ENCODE measurements at regions not wholly inside any gene's neighbourhood (a gene's known extent, or its start where the extent isn't known, plus 50 kb on each side); places are given as distances from the start of the nearest gene placed in this dataset.

DNA sequence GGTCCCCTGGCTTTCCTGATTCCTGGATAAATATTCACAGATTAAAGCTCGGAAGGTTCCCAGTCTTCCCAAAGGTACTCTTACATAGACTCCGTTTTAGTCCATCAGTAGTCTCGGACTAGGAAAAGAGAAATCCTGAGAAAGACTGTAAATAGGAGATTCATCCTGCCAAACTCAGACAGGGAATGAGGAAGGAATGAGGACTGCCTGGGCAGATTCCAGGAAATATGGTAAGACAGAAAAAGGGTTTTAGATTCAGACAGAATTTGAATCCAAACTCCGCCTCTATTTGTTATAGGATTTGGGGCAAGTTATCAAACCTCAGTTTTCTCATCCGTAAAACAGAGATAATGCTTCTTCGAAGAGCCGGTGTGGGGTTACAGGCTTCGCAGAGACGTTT, 77.8 kb upstream of the VGLL4 start:
- no peaks in the 10 kb centered on the region for H3K79me2 ChIP-seq (ENCODE audit: insufficient read depth, low read length)
- peaks cover 28% of the 10 kb centered on the region for H3K4me1 ChIP-seq (ENCODE audit: insufficient read depth, low read length)
- no peaks in the 10 kb centered on the region for H4K20me1 ChIP-seq (ENCODE audit: insufficient read depth, low read length)
- no peaks in the 10 kb centered on the region for H3K36me3 ChIP-seq (ENCODE audit: insufficient read depth, low read length)
- no peak for DNase-seq
- H2AFZ ChIP-seq (ENCODE audit: low read depth, low read length): no peak overlapping the region
- no peak overlapping the region for H3K27ac ChIP-seq (ENCODE audit: low read length)
- H3K4me2 ChIP-seq (ENCODE audit: insufficient read depth, low read length): no peak overlapping the region
- no peaks in the 10 kb centered on the region for H3K9me3 ChIP-seq (ENCODE audit: insufficient read depth, low read length, severe bottlenecking)
- H3K27me3 ChIP-seq (ENCODE audit: insufficient read depth, low read length, poor library complexity): peaks cover 71% of the 10 kb centered on the region
- no peak for ATAC-seq (ENCODE audit: insufficient read depth, low read depth)
- no peak overlapping the region for H3K4me3 ChIP-seq (ENCODE audit: low read depth in 1 of 2, low read length in 2 of 2)
- H3K9ac ChIP-seq (ENCODE audit: low read depth, low read length): no peak overlapping the region
- TF ChIP-seq CTCF (IDR thresholded peaks at IDR 0.05; ENCODE audit: borderline replicate concordance, extremely low read depth, low read length, poor library complexity, severe bottlenecking) (no peak), EZH2 (IDR thresholded peaks at IDR 0.05; ENCODE audit: borderline replicate concordance, low read depth, low read length, severe bottlenecking) (no peak)

DNA sequence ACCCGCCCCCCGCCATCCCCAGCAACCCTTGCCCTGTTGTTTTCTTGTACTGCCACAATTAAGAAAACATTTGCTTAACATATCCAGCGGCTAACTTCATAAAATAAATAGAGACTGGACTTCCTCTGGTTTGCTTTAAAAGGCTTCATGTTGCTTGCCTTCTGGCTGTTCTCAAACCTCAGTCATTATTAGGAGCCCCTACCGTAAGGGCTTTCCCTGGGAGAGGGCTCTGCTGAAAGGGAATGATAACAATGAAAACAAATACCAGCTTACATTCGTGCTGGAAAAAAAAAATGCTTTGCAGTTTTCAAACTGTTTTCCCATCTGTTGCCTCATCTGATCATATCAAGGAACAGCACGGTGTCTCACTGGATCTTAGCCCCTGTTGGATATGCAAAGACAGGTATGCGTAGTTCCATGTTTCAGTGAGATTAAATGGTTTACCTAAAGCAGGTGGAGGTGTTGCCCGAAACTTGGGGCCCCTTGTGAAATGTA, 77.2 kb upstream of the VGLL4 start:
- Histone ChIP-seq H3K27ac (ENCODE audit: low read length) (no peak overlapping the region), H3K9me3 (ENCODE audit: insufficient read depth, low read length, severe bottlenecking) (no peaks in the 10 kb centered on the region), H3K27me3 (ENCODE audit: insufficient read depth, low read length, poor library complexity) (peaks cover 71% of the 10 kb centered on the region), H3K4me2 (ENCODE audit: insufficient read depth, low read length) (peak overlapping the region; percentile 96), H3K79me2 (ENCODE audit: insufficient read depth, low read length) (no peaks in the 10 kb centered on the region), H2AFZ (ENCODE audit: low read depth, low read length) (no peak overlapping the region), H3K36me3 (ENCODE audit: insufficient read depth, low read length) (no peaks in the 10 kb centered on the region), H4K20me1 (ENCODE audit: insufficient read depth, low read length) (no peaks in the 10 kb centered on the region), H3K4me1 (ENCODE audit: insufficient read depth, low read length) (peaks cover 28% of the 10 kb centered on the region), H3K4me3 (ENCODE audit: low read depth in 1 of 2, low read length in 2 of 2) (no peak overlapping the region), H3K9ac (ENCODE audit: low read depth, low read length) (no peak overlapping the region; the same call in 1 of the 2 replicates)
- ATAC-seq (ENCODE audit: insufficient read depth, low read depth) (no peak), DNase-seq (no peak)
- TF ChIP-seq EZH2 (IDR thresholded peaks at IDR 0.05; ENCODE audit: borderline replicate concordance, low read depth, low read length, severe bottlenecking) (no peak), CTCF (IDR thresholded peaks at IDR 0.05; ENCODE audit: borderline replicate concordance, extremely low read depth, low read length, poor library complexity, severe bottlenecking) (no peak)

GRCh38 chr3:11720304-11720898, 76.7 kb upstream of the VGLL4 start:
- Histone ChIP-seq H3K9ac (ENCODE audit: low read depth, low read length) (peak overlapping the region; percentile 58; the same call in 1 of the 2 replicates), H3K36me3 (ENCODE audit: insufficient read depth, low read length) (no peaks in the 10 kb centered on the region), H2AFZ (ENCODE audit: low read depth, low read length) (peak overlapping the region; percentile 70), H3K9me3 (ENCODE audit: insufficient read depth, low read length, severe bottlenecking) (no peaks in the 10 kb centered on the region), H3K4me1 (ENCODE audit: insufficient read depth, low read length) (peaks cover 28% of the 10 kb centered on the region), H3K27me3 (ENCODE audit: insufficient read depth, low read length, poor library complexity) (peaks cover 66% of the 10 kb centered on the region), H3K4me3 (ENCODE audit: low read depth in 1 of 2, low read length in 2 of 2) (peak overlapping the region in 1 of 2 experiments; percentile 69; a peak in 2 of 4 replicates), H3K4me2 (ENCODE audit: insufficient read depth, low read length) (peak overlapping the region; percentile 96), H3K79me2 (ENCODE audit: insufficient read depth, low read length) (no peaks in the 10 kb centered on the region), H3K27ac (ENCODE audit: low read length) (no peak overlapping the region), H4K20me1 (ENCODE audit: insufficient read depth, low read length) (no peaks in the 10 kb centered on the region)
- DNase-seq (peak; percentile 42), ATAC-seq (ENCODE audit: insufficient read depth, low read depth) (peak; percentile 69)
- TF ChIP-seq CTCF (IDR thresholded peaks at IDR 0.05; ENCODE audit: borderline replicate concordance, extremely low read depth, low read length, poor library complexity, severe bottlenecking) (no peak), EZH2 (IDR thresholded peaks at IDR 0.05; ENCODE audit: borderline replicate concordance, low read depth, low read length, severe bottlenecking) (peak; percentile 94)
